GM19035 (cell line): ENCODE measurements at regions not wholly inside any gene's neighbourhood (a gene's known extent, or its start where the extent isn't known, plus 50 kb on each side); places are given as distances from the start of the nearest gene placed in this dataset.
A peak's percentile ranks its signal among the peaks of the same experiment; 100 is the strongest.

Experiments used
- ATAC-seq: cut with Tn5 transposase; IDR thresholded peaks from one replicate; pipeline ENCODE4 v1.9.1; 2021; ENCODE audit not compliant: unreplicated experiment

DNA sequence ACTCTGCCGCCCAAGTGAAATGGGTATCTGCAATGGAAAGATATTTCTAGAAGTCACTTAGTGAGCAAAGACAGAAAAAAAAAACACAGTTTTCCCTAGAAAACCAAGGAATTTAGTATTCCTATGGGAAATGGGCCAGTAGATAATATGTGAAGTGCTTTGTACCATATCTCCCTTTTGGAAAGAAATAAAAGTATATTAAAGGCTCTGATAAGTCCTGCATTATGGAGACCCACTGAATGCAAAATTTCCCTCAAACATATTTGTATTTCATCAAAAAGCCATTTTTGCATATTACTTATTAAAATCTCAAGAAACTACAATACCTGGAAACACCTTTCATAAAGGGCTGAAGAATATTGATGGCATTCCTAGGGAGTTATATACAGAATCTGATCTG lies 51.6 kb upstream of the DYNLRB2 start:
- ATAC-seq: no peak

- no peak for ATAC-seq
Measured at GRCh38 chr16:80488167-80488566, 52.6 kb upstream of the DYNLRB2 start.

- ATAC-seq: no peak
Measured at GRCh38 chr16:80480664-80481063, 60.1 kb upstream of the DYNLRB2 start.

GRCh38 chr16:80477838-80478237 lies 63.0 kb upstream of the DYNLRB2 start:
- no peak for ATAC-seq

DNA sequence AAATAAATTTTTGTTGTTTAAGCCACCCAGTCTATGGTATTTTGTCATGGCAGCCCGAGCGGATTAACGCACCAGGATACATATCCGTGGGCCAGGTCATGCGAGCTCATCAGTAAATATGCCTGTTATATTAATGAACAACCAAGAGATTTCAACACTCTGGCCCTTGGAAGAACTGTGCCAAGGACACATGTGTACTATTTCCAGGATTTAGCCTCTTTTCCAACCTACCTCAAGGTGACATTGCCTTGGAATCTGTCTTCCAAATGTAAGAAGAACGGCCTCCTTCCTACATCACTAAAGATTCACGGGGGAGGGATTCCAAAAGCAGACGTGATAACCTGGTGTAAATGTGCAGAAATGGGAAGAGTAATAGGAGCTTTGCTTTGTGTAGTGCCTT lies 72.8 kb upstream of the DYNLRB2 start:
- no peak for ATAC-seq

- ATAC-seq: peak; percentile 83
Measured at GRCh38 chr16:80466024-80466987, 74.5 kb upstream of the DYNLRB2 start.

DNA sequence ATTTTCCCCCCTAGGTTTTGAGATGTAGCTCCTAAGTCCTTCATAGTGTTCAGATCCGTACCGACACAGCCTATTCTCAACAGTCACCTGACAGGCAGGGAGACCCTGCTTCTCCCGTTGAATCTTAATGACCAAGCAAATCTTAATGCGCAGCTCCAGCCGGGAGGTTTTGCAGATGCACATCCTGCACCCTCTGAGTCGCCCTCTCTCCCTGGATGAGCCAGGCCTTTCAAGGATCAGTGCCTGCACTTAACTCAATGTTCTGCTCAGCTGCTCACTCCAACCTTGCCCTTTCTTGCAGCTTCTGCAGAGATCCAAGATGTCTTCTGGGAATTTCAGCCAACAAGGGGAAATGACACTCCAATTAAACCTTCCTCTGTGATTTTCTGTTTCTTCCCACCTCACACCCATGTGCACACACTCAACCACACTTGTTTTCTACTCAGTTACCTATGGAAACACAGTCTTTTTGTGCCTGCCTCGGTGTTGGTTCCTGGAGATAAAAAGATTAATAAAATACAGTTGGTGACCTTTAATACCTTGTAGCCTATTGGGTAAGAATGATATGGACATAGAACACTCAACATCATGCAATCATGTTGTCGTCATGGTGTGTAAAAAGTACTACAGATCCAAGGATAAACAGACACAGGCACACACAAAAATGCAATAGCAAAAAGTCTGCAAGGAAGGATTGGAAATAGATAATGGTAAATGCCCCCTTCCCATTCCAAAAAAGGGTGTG lies 76.9 kb upstream of the DYNLRB2 start:
- no peak for ATAC-seq

DNA sequence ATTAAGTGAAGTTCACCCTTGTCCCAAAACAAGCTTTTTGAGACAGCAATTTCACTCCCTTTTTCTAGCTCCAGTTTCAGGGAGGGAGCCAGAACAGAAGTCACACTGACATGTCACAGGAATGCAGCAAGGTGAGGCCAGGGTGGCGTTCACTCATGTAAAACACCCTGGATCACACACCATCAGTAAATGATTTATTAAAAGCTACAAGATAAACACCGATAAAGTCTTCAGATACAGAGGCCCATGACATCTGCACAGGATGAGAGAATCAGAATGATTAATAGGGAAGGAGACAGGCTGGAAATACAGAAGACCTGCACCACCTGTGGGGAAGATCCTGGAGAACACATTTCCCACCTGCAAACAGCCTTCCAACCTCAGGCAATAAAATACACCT lies 77.5 kb upstream of the DYNLRB2 start:
- ATAC-seq: no peak

DNA sequence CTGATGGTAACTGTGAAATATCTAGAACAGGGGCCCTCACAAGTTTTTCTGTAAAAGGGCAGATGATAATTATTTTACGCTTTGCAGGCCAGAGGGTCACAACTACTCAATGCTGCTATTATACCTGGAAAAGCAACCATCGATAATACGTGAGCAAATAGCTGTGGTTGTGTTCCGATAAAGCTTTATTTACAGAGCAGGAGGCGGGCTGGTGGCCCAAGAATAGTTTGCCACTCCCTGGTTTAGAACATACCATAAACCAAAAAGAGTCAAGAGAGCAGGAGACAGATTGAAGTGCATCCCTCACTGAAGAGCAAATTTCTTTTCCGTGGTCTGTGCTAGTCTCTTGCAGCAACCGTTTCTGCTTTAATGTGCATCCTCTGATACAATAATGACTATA lies 77.9 kb upstream of the DYNLRB2 start:
- no peak for ATAC-seq

GRCh38 chr16:80460988-80461387 lies 79.8 kb upstream of the DYNLRB2 start:
- no peak for ATAC-seq

DNA sequence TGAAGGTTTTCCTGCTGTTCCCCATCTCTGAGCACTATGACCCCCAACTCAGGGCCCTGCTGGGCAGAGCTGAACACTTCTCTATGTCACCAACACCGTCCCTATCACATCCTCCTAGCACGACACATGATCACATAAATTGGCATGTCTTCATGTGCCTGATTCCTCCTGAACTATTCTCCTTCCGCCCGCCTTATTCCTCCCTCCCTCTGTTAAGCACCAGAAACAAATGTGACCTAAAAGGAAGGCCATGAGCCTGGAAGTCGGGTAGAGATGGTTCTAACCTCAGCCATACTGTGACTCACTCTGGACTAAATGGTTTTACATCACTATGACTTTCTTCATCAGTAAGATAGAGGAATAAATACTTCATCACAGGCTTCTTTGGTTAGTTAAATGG lies 80.8 kb upstream of the DYNLRB2 start:
- ATAC-seq: no peak

DNA sequence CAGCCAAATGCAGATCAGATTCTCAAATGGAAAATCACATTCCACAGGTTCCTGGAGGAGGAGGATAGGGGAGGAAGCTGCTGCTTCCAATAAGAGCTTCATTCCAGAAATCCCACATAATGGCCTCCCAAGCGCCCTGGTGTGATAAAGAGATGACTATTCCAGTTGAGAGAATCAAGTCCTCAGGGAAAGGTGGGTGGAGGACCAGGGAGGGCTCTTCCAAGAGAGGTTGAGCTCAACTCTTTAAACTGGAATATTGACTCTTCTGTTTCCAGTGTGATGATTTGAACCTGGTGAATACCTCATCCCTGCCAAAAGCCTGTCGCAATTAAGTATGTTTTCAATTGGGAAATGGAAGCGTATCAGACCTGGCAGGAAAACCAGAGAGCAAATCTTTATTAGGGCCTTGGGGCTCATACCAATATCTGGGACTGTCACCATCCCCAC lies 81.4 kb upstream of the DYNLRB2 start:
- ATAC-seq: no peak

- ATAC-seq: no peak
Measured at GRCh38 chr16:80457871-80458270, 82.9 kb upstream of the DYNLRB2 start.

- ATAC-seq: no peak
Measured at GRCh38 chr16:80454802-80455201, 86.0 kb upstream of the DYNLRB2 start.

DNA sequence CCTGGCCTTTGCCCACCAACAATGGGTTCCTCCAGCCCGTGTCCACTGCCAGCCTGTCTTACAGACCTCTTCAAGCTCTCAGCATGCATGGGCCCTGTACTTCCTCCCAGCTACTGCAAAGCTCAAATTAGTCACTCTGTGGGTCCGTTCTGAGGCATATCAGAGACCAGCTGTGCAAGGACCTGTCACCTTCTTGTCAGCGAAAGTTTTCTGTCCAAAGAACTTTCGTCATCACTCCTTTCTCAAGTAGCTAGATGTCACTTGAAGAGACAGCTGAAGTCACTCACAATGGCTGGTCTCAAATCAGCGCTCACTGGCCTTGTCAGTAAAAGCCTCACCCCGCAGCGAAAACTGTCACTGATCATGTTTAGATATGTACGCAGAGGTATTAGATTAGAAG lies 91.4 kb upstream of the DYNLRB2 start:
- ATAC-seq: no peak

- ATAC-seq: no peak
Measured at GRCh38 chr16:80447241-80447640, 93.6 kb upstream of the DYNLRB2 start.

GRCh38 chr16:80442779-80443178 lies 98.0 kb upstream of the DYNLRB2 start:
- no peak for ATAC-seq

DNA sequence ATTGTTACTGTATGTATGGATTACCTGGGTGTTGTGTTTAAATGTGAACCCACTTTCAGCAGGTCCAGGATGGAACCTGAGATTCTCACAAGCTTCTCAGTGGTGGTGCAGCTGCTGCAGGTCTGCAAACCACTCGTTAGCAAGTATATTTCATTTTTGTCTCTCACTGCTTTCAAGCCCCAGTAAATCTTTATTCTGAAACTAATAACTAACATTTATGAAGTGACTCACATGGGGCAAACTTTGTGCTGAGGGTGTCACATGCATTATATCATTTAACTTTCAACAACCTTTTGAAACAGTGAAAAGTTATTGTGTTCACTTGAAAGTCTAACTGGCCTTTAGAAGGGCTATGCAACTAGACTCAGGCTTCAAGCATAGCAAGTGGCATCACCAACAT lies 98.9 kb upstream of the DYNLRB2 start:
- ATAC-seq: no peak

DNA sequence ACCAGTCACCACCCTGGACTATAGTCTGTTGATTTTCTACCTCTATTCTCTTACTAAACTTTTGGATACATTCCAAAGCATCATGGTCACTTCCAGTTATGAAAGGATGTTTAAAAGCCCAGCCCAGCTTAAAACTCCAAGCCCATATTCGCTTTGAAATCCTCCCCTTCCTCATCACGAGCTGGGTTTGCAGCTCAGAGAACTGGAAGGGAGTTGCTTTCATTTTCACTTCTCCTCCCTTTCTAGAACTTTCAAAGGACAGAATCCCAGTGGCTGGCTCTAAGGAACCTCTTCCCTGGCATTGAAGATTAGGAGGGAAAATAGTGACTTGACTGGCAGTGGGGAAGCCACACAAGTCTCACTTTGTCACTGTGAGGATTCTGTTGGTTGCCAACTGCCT lies 100.1 kb upstream of the DYNLRB2 start:
- no peak for ATAC-seq

- no peak for ATAC-seq
Measured at GRCh38 chr16:80437707-80438106, 103.1 kb upstream of the DYNLRB2 start.

GRCh38 chr16:80436510-80436909 lies 104.3 kb upstream of the DYNLRB2 start:
- ATAC-seq: no peak

DNA sequence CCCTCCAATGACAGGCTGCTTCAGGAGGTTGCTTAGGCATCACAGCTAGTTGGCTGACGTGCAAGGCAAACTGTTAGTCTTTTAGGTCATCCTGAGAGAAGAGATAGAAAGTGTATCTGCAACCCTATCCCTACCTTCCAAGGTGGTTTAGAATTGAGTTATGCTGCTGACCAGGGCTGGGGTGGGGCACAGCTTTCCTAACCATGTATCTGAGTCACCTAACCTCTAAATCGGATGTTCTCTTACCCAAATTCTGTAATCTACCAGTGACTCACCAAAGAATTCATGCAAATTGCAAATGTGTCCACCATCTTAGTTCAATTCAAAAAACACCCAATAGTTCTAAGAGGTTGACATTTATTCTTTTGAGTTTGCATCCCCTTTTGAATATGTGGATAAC lies 107.2 kb upstream of the DYNLRB2 start:
- ATAC-seq: no peak
